ENCODE measurements at regions not wholly inside any gene's neighbourhood (a gene's known extent, or its start where the extent isn't known, plus 50 kb on each side); places are given as distances from the start of the nearest gene placed in this dataset.

GRCh38 chr5:14017904-14018303 lies 73.4 kb upstream of the DNAH5 start:
- peak; percentile 26 for DNase-seq (ENCODE audit: low read depth)

GRCh38 chr5:14016549-14016948 lies 72.1 kb upstream of the DNAH5 start:
- DNase-seq (ENCODE audit: low read depth), result no peak

- peak; percentile 96 for DNase-seq (ENCODE audit: low read depth)
Measured at GRCh38 chr5:14011089-14012020, 66.9 kb upstream of the DNAH5 start.

- no peak for DNase-seq (ENCODE audit: low read depth)
Measured at GRCh38 chr5:14009575-14009974, 65.1 kb upstream of the DNAH5 start.

- DNase-seq (ENCODE audit: low read depth), result no peak
Measured at GRCh38 chr5:14008819-14009311, 64.4 kb upstream of the DNAH5 start.

GRCh38 chr5:14006823-14007520 lies 62.5 kb upstream of the DNAH5 start:
- DNase-seq (ENCODE audit: low read depth), result no peak

GRCh38 chr5:14004598-14005394 lies 60.3 kb upstream of the DNAH5 start:
- no peak for DNase-seq (ENCODE audit: low read depth)

GRCh38 chr5:14003936-14004335 lies 59.4 kb upstream of the DNAH5 start:
- no peak for DNase-seq (ENCODE audit: low read depth)

- no peak for DNase-seq (ENCODE audit: low read depth)
Measured at GRCh38 chr5:14003513-14003912, 59.0 kb upstream of the DNAH5 start.

- no peak for DNase-seq (ENCODE audit: low read depth)
Measured at GRCh38 chr5:13998254-13998653, 53.8 kb upstream of the DNAH5 start.

GRCh38 chr5:13997514-13997913 lies 53.0 kb upstream of the DNAH5 start:
- DNase-seq (ENCODE audit: low read depth), result no peak

GRCh38 chr5:13994621-13995253 lies 50.2 kb upstream of the DNAH5 start:
- DNase-seq (ENCODE audit: low read depth), result no peak
